ENCODE measurements at regions not wholly inside any gene's neighbourhood (a gene's known extent, or its start where the extent isn't known, plus 50 kb on each side); places are given as distances from the start of the nearest gene placed in this dataset.

DNA sequence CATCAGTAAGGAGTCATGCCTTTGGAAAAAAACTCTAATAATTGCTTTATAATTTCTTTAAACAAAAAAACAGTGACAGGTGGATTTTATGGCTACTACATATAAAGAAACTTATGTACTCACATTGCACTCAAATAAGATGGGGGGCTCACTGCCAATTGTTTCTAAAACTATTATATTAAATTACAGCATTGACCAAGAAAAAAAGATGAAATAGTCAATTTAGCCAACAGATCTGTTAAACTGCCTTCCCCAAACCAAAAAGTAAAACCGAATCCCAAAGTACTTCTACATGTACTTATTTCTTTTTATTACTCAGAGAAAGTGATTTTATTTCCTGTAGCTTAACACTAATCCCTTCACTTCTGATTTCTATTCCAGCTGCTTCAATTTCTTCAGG, 716.8 kb upstream of the SLITRK5 start:
- TF ChIP-seq POLR2AphosphoS5 (IDR thresholded peaks at IDR 0.05; ENCODE audit: borderline replicate concordance, low read depth, low read length): no peak
- TF ChIP-seq EZH2 (IDR thresholded peaks at IDR 0.05): no peak
- no peak for TF ChIP-seq FOXP2 (optimal IDR thresholded peaks at IDR 0.05; ENCODE audit: control extremely low read depth, extremely low read length, insufficient read depth)

Data from SK-N-MC (cell line).